IPS-20b (cell line): ENCODE measurements at regions not wholly inside any gene's neighbourhood (a gene's known extent, or its start where the extent isn't known, plus 50 kb on each side); places are given as distances from the start of the nearest gene placed in this dataset.

Experiments
- H3K27ac ChIP-seq: one replicate; pipeline ENCODE4 v1.5.1; 2013; ENCODE audit warnings: low read length
- H3K27me3 ChIP-seq: 2 replicates; pipeline ENCODE4 v1.6.1; 2013; ENCODE audit warnings: mild to moderate bottlenecking, low read length, inconsistent platforms; ENCODE audit not compliant: insufficient read depth
- H3K36me3 ChIP-seq: 2 replicates; pipeline ENCODE4 v1.6.1; 2013; ENCODE audit warnings: low read depth, mild to moderate bottlenecking, inconsistent platforms, low read length, moderate library complexity; ENCODE audit not compliant: insufficient read depth
- H3K4me1 ChIP-seq: 2 replicates; pipeline ENCODE4 v1.6.1; 2013; ENCODE audit warnings: mild to moderate bottlenecking, control low read depth, inconsistent platforms, low read length, moderate library complexity; ENCODE audit not compliant: insufficient read depth
- H3K4me3 ChIP-seq: 2 replicates; pipeline ENCODE4 v1.5.1; 2013; ENCODE audit warnings: mild to moderate bottlenecking, low read length, inconsistent platforms
- H3K9ac ChIP-seq: 2 replicates; pipeline ENCODE4 v1.6.1; 2013; ENCODE audit warnings: low read depth, mild to moderate bottlenecking, inconsistent platforms, low read length, moderate library complexity
- H3K9me3 ChIP-seq: 2 replicates; pipeline ENCODE4 v1.6.1; 2013; ENCODE audit warnings: mild to moderate bottlenecking, low read depth, low read length, inconsistent platforms; ENCODE audit not compliant: insufficient read depth

- Histone ChIP-seq H3K27me3 (no peaks in the 10 kb centered on the region), H3K4me3 (no peak overlapping the region), H3K27ac (no peak overlapping the region)
Observed at GRCh38 chr2:150946831-150947230, 314.8 kb downstream of the RBM43 start.

GRCh38 chr2:150944315-150944714, 317.3 kb downstream of the RBM43 start:
- no peak overlapping the region for H3K27ac ChIP-seq
- H3K9me3 ChIP-seq, result no peaks in the 10 kb centered on the region; the same call in 1 of the 2 replicates
- H3K27me3 ChIP-seq, result no peaks in the 10 kb centered on the region
- H3K9ac ChIP-seq, result no peak overlapping the region
- H3K4me3 ChIP-seq, result no peak overlapping the region
- no peaks in the 10 kb centered on the region for H3K36me3 ChIP-seq
- H3K4me1 ChIP-seq, result no peaks in the 10 kb centered on the region

More at GRCh38 chr2:150946831-150947230, 314.8 kb downstream of the RBM43 start:
- no peaks in the 10 kb centered on the region for H3K9me3 ChIP-seq
- H3K9ac ChIP-seq, result no peak overlapping the region
- no peaks in the 10 kb centered on the region for H3K4me1 ChIP-seq
- no peaks in the 10 kb centered on the region for H3K36me3 ChIP-seq

GRCh38 chr2:150939087-150939486, 322.6 kb downstream of the RBM43 start:
- no peaks in the 10 kb centered on the region; the same call in 1 of the 2 replicates for H3K9me3 ChIP-seq
- no peak overlapping the region for H3K27ac ChIP-seq
- H3K36me3 ChIP-seq, result no peaks in the 10 kb centered on the region
- H3K27me3 ChIP-seq, result no peaks in the 10 kb centered on the region
- H3K4me1 ChIP-seq, result no peaks in the 10 kb centered on the region
- H3K4me3 ChIP-seq, result no peak overlapping the region
- no peak overlapping the region for H3K9ac ChIP-seq

GRCh38 chr2:150938527-150938926, 323.1 kb downstream of the RBM43 start:
- no peak overlapping the region for H3K4me3 ChIP-seq
- no peak overlapping the region for H3K27ac ChIP-seq
- no peaks in the 10 kb centered on the region for H3K36me3 ChIP-seq
- H3K9ac ChIP-seq, result no peak overlapping the region
- H3K27me3 ChIP-seq, result no peaks in the 10 kb centered on the region
- no peaks in the 10 kb centered on the region; the same call in 1 of the 2 replicates for H3K9me3 ChIP-seq
- no peaks in the 10 kb centered on the region for H3K4me1 ChIP-seq

GRCh38 chr2:150937030-150937429, 324.6 kb downstream of the RBM43 start:
- Histone ChIP-seq H3K27ac (no peak overlapping the region), H3K4me3 (no peak overlapping the region), H3K27me3 (no peaks in the 10 kb centered on the region), H3K4me1 (no peaks in the 10 kb centered on the region), H3K9me3 (no peaks in the 10 kb centered on the region; the same call in 1 of the 2 replicates), H3K9ac (no peak overlapping the region), H3K36me3 (no peaks in the 10 kb centered on the region)

GRCh38 chr2:150931451-150931850, 330.2 kb downstream of the RBM43 start:
- Histone ChIP-seq H3K27ac (no peak overlapping the region), H3K4me3 (no peak overlapping the region), H3K9me3 (no peaks in the 10 kb centered on the region), H3K27me3 (no peaks in the 10 kb centered on the region), H3K4me1 (no peaks in the 10 kb centered on the region; the same call in 1 of the 2 replicates), H3K36me3 (no peaks in the 10 kb centered on the region), H3K9ac (no peak overlapping the region)

- Histone ChIP-seq H3K27ac (no peak overlapping the region), H3K9ac (no peak overlapping the region), H3K36me3 (no peaks in the 10 kb centered on the region), H3K4me1 (no peaks in the 10 kb centered on the region), H3K9me3 (no peaks in the 10 kb centered on the region), H3K27me3 (no peaks in the 10 kb centered on the region), H3K4me3 (no peak overlapping the region)
Observed at GRCh38 chr2:150925611-150926010, 336.1 kb downstream of the RBM43 start.

GRCh38 chr2:150924878-150925277, 336.8 kb downstream of the RBM43 start:
- H3K9me3 ChIP-seq, result no peaks in the 10 kb centered on the region
- no peaks in the 10 kb centered on the region for H3K27me3 ChIP-seq
- no peak overlapping the region for H3K9ac ChIP-seq
- no peaks in the 10 kb centered on the region for H3K4me1 ChIP-seq
- no peaks in the 10 kb centered on the region for H3K36me3 ChIP-seq
- H3K4me3 ChIP-seq, result no peak overlapping the region
- no peak overlapping the region for H3K27ac ChIP-seq

GRCh38 chr2:150919901-150920300, 341.8 kb downstream of the RBM43 start:
- Histone ChIP-seq H3K9me3 (no peaks in the 10 kb centered on the region), H3K4me1 (no peaks in the 10 kb centered on the region), H3K9ac (no peak overlapping the region), H3K36me3 (no peaks in the 10 kb centered on the region), H3K27me3 (no peaks in the 10 kb centered on the region), H3K27ac (no peak overlapping the region), H3K4me3 (no peak overlapping the region)

- Histone ChIP-seq H3K27ac (no peak overlapping the region), H3K36me3 (no peaks in the 10 kb centered on the region), H3K9ac (no peak overlapping the region), H3K4me3 (no peak overlapping the region), H3K27me3 (no peaks in the 10 kb centered on the region), H3K9me3 (no peaks in the 10 kb centered on the region), H3K4me1 (no peaks in the 10 kb centered on the region)
Observed at GRCh38 chr2:150917961-150918713, 343.5 kb downstream of the RBM43 start.

- no peak overlapping the region for H3K9ac ChIP-seq
- H3K4me3 ChIP-seq, result no peak overlapping the region
- H3K4me1 ChIP-seq, result peaks cover 2% of the 10 kb centered on the region; the same call in 1 of the 2 replicates
- no peaks in the 10 kb centered on the region for H3K27me3 ChIP-seq
- H3K36me3 ChIP-seq, result no peaks in the 10 kb centered on the region
- no peak overlapping the region for H3K27ac ChIP-seq
- no peaks in the 10 kb centered on the region for H3K9me3 ChIP-seq
Observed at GRCh38 chr2:150916467-150917396, 344.9 kb downstream of the RBM43 start.
